SK-MEL-5 (cell line): ENCODE measurements at regions not wholly inside any gene's neighbourhood (a gene's known extent, or its start where the extent isn't known, plus 50 kb on each side); places are given as distances from the start of the nearest gene placed in this dataset.

Experiments used
- DNase-seq: peaks from one replicate; pipeline ENCODE4 v3.0.0-alpha.2; 2016; ENCODE audit warnings: low read depth, low spot score
- in situ Hi-C: cut with HindIII; loops from 2 replicates; pipeline ENCODE4 v1.10.0; 2016; ENCODE audit warnings: low sequenced_read_pairs, high pct_unique_total_duplicates, low pct_unique_long_range_greater_than_20kb

DNA sequence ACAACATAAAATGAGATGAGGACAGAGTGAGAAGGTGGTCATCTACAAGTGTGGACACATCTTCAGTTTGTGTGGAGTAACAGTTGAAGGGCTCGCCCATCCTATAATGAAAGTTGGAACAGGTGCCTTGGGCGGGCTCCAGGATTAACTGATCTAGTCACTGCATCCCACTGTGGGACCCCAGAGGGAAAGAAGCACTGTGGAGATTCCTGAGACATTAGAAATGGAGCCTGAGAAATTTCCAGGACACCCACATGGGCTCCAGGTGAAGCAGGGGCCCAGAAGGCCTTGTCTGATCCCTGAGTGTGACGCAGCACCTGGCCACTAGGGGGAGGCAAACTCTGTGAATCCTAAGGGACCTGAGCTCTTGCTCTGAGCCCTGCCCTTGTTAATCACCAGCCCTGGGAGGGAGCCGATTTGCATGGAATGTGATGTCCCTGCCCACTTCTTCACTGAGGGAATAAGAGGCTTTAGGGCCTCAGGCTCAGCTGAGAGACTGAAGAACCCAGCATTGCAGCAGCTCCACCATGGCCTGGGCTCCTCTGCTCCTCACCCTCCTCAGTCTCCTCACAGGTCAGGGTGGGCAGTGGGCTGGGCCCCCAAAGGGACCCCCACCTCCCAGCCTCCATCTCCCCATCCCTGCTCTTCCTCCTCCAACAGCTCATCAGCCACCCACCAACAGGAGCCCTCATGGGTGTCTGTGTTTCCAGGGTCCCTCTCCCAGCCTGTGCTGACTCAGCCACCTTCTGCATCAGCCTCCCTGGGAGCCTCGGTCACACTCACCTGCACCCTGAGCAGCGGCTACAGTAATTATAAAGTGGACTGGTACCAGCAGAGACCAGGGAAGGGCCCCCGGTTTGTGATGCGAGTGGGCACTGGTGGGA lies 98.4 kb downstream of the VPREB1 start:
- peak; percentile 64 for DNase-seq
- in situ Hi-C loops: no loop called here

DNA sequence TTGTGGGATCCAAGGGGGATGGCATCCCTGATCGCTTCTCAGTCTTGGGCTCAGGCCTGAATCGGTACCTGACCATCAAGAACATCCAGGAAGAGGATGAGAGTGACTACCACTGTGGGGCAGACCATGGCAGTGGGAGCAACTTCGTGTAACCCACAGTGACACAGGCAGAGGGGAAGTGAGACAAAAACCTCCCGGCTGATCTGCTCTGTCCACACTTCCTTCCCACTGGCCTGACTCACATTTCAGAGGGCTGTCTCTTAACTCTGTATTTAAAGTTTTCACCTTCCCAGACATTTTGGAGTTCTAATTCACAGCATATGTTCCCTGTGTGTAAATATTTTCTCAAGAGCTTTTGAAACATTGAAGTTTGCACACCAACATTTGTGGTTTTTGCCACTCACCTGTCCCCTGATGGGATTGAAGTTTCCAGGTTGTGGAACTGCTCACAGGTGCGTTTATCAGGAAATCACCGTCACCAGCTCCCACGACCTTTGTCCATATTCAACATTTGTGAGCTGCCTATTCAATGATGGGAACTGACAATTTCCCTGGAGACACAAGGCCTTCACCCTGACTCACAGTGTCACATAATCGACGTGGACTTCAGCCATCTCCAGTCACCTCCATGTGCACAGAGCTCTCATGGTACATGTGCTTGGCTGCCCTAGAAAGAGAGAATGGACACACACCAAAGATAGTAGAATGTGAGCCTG lies 99.2 kb downstream of the VPREB1 start:
- in situ Hi-C loops: no loop called here

DNA sequence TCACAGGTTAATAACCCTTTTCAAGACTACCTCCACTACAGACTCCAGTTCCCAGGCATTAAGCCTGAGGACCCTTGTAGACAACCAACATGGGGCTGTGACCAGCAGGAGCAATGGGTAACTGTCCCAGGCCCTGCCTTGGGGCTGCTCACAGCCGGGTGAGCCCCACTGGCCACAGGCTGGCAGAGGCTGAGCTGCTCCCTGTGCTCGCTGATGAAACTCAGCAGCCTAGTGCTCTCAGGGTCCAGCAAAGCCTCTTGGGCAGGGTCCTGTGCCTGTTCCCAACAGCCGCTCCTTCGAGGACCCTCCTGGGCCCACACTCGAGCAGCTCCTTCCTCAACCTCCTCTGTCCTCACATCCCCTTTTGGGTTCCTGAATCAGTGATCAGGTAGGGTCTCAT lies 99.8 kb downstream of the VPREB1 start:
- no peak for DNase-seq
- in situ Hi-C loops: no loop called here

More for the DNA sequence above, 99.2 kb downstream of the VPREB1 start:
- DNase-seq: no peak

DNA sequence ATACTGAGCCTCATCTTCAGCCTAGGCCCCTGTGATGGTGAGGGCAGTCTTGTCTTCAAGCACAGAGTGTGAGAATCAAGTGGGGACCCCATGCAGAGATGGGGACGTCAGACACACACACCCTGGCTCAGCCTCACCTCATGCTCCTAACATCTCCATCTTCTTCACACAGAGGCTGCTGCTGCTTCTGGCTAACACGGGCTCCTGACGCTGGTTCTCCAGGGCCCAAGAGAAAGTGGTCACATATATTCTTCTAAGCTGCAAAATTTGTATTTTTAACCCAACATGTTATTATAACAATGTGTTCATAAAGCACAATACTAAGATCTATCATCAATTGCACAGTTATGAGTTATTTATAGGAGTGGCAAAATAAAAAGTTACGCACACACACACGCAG lies 101.2 kb downstream of the VPREB1 start:
- in situ Hi-C loops: no loop called here
- DNase-seq: no peak

DNA sequence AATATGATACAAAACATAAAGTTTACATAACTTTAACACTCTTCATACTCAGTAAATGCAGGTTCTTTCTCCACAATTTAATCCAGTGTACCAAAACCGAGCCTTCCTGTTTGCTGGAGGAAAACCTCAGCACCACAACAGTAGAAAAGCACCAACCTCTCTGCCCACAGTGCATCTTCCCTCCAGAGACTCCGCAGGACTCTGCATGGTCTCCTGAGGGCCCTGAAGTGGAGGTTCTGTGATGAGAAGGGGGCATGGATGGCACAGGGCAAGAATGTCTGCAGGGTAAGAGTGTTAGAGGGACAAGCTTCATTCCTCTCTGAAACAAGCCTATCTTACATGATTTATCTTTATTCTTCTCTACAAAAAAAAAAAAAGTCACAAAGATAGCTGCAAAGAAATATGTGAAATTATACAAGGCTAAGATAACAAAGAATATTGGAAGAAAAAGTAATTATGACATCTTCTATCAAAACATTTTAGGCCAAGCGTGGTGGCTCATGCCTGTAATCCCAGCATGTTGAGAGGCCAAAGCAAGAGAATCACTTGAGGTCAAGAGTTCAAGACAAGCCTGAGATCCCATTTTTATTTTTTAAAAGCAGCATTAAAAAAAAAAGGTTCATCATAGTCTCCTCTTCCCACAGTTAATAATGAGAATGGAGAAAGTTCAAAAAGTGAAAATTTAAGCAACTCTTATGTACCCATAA lies 102.0 kb downstream of the VPREB1 start:
- in situ Hi-C loops: no loop called here
- no peak for DNase-seq

DNA sequence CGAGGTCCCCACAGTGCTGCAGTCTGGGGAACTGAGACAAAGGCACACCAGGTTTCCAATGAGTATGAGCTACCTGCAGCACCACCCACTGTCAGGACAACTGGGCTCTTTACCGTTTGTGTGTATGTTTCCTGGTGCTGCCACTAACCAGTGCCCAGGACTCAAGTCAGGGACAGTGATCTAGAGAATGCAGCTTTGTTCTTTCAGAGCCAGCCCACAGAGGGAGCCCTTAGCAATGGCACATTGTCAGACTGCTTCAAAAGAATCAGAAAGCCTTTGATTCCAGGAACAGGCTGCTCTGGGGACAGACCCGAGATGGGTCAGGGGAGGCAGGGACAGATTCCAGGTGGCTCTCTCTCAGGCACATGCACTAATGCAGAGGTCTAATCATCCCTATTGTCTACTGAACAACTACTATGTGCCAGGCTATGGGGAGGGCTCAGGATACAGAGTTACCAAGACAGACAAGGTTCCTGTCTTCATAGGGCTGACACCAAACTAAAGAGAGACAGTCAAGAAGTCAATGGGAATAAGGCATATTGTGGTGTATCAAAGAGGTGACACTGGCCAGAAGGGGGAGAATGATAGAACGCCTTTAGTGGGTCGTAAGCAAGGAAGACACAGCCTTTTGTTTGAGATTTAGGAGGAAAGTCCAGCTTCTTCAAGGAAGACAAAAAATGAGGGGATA lies 103.7 kb downstream of the VPREB1 start:
- DNase-seq: peak; percentile 52
- in situ Hi-C loops: no loop called here

DNA sequence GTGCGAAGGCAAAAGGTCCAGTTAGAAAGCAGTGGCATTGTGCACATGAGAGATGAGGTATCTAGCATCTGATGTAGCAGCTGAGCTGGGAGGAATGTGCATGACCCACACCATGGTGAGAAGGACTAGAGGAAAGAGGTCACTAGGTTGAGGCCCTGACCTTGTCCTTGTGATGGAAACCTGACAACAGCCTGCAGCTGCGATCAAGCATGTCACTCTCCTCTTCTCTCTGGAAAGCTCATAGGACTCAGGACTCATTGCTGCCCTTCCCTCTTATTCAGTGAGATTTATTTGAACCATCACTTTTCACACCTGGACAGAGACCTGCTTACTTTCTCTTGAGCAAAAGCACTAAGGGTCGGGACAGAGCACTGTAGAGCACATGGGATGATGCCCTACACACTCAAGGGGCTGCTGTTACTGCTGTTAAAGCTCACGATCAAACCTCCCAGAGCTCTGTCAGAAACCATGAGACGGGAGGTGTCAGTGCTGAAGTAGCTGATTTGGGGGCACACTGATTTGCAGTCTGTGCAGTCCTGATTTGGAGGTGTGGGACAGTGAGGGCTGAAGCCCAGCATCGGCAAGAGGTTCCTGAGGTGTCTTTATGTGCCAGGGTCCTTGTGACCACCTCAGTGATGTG lies 104.3 kb downstream of the VPREB1 start:
- in situ Hi-C loops: no loop called here
- DNase-seq: no peak

DNA sequence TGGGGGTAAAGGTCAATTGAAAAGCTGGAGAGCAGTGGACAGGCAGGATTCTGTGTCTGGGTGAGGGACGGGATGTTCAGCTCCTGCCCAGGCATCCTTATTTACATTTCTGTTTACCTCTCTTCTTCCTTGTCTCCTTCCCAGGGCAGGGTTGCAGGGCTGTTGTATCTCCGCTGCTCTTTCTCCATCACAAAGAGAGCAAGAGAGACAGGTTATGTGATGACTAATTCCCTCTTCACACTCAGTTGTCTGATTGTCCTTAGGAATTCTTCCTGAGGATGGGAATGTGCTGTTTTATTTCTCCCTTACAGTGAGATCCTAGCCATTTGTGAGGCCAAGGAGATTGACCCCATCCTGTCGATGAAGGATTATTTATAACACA lies 104.9 kb downstream of the VPREB1 start:
- DNase-seq: no peak
- in situ Hi-C loops: no loop called here

DNA sequence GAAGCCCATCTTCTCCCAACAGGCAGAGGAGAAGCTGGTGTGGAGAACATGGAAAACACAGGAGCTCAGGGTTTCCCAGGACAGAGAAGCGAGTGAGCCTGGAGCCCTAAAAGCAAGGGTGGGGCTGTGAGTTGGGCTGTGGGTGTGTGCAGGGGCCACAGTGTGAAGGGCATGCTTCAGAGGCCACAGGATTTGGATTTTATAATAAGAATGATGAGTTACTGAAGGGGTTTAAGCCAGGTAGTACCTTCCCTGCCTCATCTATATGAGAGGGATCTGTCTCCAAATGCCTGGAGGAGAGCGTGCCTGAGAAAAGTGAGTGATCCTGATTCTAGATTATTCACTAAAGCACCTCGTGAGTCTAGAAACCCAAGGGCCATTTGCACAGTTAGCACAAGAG lies 106.8 kb downstream of the VPREB1 start:
- in situ Hi-C loops: no loop called here
- DNase-seq: no peak

- DNase-seq: no peak
Observed at GRCh38 chr22:22352371-22352999, 107.9 kb downstream of the VPREB1 start.

GRCh38 chr22:22355096-22355834 lies 110.7 kb downstream of the VPREB1 start:
- no peak for DNase-seq
- in situ Hi-C loops: no loop called here

More at GRCh38 chr22:22352371-22352999, 107.9 kb downstream of the VPREB1 start:
- in situ Hi-C loops: no loop called here

GRCh38 chr22:22357024-22357883 lies 112.7 kb downstream of the VPREB1 start:
- peak; percentile 89 for DNase-seq
- in situ Hi-C loops: no loop called here

GRCh38 chr22:22358152-22358551 lies 113.6 kb downstream of the VPREB1 start:
- DNase-seq: no peak
- in situ Hi-C loops: no loop called here

DNA sequence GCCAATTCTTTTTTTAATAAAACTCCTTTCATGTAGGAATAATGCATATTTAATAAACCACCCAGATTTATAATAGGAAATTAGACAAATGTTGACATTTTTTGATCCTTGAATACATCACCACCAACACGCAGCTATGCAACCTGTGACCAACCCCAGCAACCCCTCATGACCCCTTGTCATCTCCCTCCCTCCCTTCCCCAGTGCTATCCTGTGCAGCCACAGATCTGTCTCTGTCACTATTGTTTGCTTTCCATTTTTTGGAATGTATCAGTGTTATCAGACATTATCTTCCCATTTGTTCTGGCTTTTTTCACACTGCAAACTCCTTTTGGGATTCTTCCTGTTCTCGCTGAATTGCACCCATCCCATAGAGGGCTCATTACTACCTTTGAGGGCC lies 114.1 kb downstream of the VPREB1 start:
- in situ Hi-C loops: no loop called here
- DNase-seq: no peak

DNA sequence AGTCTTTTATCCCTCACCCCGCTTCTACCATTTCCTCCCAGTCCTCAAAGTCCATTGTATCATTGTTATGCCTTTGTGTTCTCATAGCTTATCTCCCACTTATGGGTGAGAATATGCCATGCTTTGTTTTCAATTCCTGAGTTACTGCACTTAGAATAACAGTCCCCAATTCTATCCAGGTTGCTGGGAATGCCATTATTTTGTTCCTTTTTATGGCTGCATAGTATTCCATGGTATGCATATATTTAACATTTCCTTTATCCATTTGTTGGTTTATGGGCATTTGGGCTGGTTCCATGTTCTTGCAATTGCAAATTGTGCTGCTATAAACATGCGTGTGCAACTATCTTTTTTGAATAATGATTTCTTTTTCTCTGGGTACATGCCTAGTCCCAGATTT lies 114.9 kb downstream of the VPREB1 start:
- in situ Hi-C loops: no loop called here
- DNase-seq: no peak

DNA sequence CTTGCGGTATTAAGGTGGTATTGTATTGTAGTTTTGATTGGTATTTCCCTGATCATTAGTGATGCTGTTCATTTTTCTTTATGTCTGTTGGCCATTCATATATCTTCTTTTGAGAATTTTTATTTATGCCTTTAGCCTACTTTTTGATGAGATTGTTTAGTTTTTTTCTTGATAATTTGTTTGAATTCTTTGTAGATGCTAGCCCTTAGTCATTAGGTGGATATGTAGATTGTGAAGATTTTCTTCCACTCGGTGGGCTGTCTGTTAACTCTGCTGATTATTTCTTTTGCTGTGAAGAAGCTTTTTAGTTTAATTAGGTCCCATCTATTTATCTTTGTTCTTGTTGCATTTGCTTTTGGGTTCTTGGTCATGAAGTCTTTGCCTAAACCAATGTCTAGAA lies 115.4 kb downstream of the VPREB1 start:
- DNase-seq: no peak
- in situ Hi-C loops: no loop called here
